Fibroblast of lung (primary cell): ENCODE measurements at regions not wholly inside any gene's neighbourhood (a gene's known extent, or its start where the extent isn't known, plus 50 kb on each side); places are given as distances from the start of the nearest gene placed in this dataset.

Experiments used
- DNase-seq, 2 donors: peaks; one replicate each; pipeline versions ENCODE4 v3.0.0 to v3.0.0-alpha.2; 2010; ENCODE audit warnings: low read depth in 2 of 2
- H2AFZ ChIP-seq: 2 replicates; pipeline ENCODE4 v1.5.1; 2012; ENCODE audit warnings: low read length, control low read depth, inconsistent platforms
- H3K27ac ChIP-seq: 2 replicates; pipeline ENCODE4 v1.5.1; 2011; ENCODE audit warnings: low read length, control low read depth; ENCODE audit not compliant: insufficient read depth
- H3K27me3 ChIP-seq: 2 replicates; pipeline ENCODE4 v1.5.1; 2011; ENCODE audit warnings: mild to moderate bottlenecking, low read length; ENCODE audit not compliant: control insufficient read depth, insufficient read depth
- H3K36me3 ChIP-seq: 2 replicates; pipeline ENCODE4 v1.5.1; 2011; ENCODE audit warnings: low read length; ENCODE audit not compliant: control insufficient read depth, insufficient read depth
- H3K4me1 ChIP-seq: 2 replicates; pipeline ENCODE4 v1.5.1; 2011; ENCODE audit warnings: low read length; ENCODE audit not compliant: control insufficient read depth, insufficient read depth; ENCODE audit errors: extremely low read depth
- H3K4me2 ChIP-seq: 2 replicates; pipeline ENCODE4 v1.5.1; 2011; ENCODE audit warnings: low read length, control low read depth; ENCODE audit not compliant: insufficient read depth; ENCODE audit errors: extremely low read depth
- H3K4me3 ChIP-seq, 4 experiments: fragments of 200-600 bp in 1 of 4; sonication (generic) in 1 of 4; replicated peaks in 1 of 4; 2 replicates each; pipeline ENCODE4 v1.5.1; 2011 to 2016; ENCODE audit warnings: low read length in 4 of 4, low read depth in 3 of 4, mild to moderate bottlenecking in 3 of 4, control low read depth in 2 of 4, inconsistent platforms in 1 of 4, mixed read lengths in 1 of 4; ENCODE audit not compliant: insufficient read depth in 1 of 4; ENCODE audit errors: control extremely low read depth in 1 of 4
- H3K79me2 ChIP-seq: 2 replicates; pipeline ENCODE4 v1.5.1; 2012; ENCODE audit warnings: mild to moderate bottlenecking, low read length, inconsistent platforms; ENCODE audit not compliant: control insufficient read depth, insufficient read depth
- H3K9ac ChIP-seq: 2 replicates; pipeline ENCODE4 v1.5.1; 2011; ENCODE audit warnings: mild to moderate bottlenecking, low read length, control low read depth; ENCODE audit not compliant: insufficient read depth
- H3K9me3 ChIP-seq: 2 replicates; pipeline ENCODE4 v1.5.1; 2012; ENCODE audit warnings: low read depth, low read length; ENCODE audit not compliant: control insufficient read depth, insufficient read depth
- H4K20me1 ChIP-seq: 2 replicates; pipeline ENCODE4 v1.5.1; 2011; ENCODE audit warnings: low read length; ENCODE audit not compliant: control insufficient read depth, insufficient read depth; ENCODE audit errors: extremely low read depth
- CTCF ChIP-seq, 2 donors: IDR thresholded peaks in 1 of 2; conservative IDR thresholded peaks in 1 of 2; 1 replicate in 1 of 2; 2 replicates in 1 of 2; pipeline ENCODE4 v1.5.1; 2011 to 2012; ENCODE audit warnings: low read length in 2 of 2, control low read depth in 1 of 2, inconsistent platforms in 1 of 2, low read depth in 1 of 2, mild to moderate bottlenecking in 1 of 2
- EZH2 ChIP-seq: IDR thresholded peaks from 2 replicates; pipeline ENCODE4 v1.5.1; 2012; ENCODE audit warnings: low read length, control low read depth, mild to moderate bottlenecking; ENCODE audit errors: missing control alignments

- Histone ChIP-seq H4K20me1 (no peaks in the 10 kb centered on the region), H3K4me1 (no peaks in the 10 kb centered on the region), H3K79me2 (no peaks in the 10 kb centered on the region), H3K27ac (no peak overlapping the region), H3K9ac (no peak overlapping the region), H3K36me3 (no peaks in the 10 kb centered on the region), H2AFZ (no peak overlapping the region), H3K27me3 (no peaks in the 10 kb centered on the region), H3K4me2 (no peak overlapping the region), H3K4me3 (no peak overlapping the region), H3K9me3 (no peaks in the 10 kb centered on the region)
- TF ChIP-seq EZH2 (no peak), CTCF (conservative IDR thresholded peaks at IDR 0.05 in 1 of 2, IDR thresholded peaks at IDR 0.05 in 1 of 2; ENCODE audit: low read depth in 1 of 2, low read length in 2 of 2) (no peak)
- DNase-seq, result no peak
Measured at GRCh38 chr20:11550657-11551338, 366.9 kb upstream of the BTBD3 start.

- Histone ChIP-seq H3K79me2 (no peaks in the 10 kb centered on the region), H3K36me3 (no peaks in the 10 kb centered on the region)
- no peak for DNase-seq
Measured at GRCh38 chr20:11551479-11551878, 366.2 kb upstream of the BTBD3 start.

GRCh38 chr20:11553603-11554002, 364.1 kb upstream of the BTBD3 start:
- DNase-seq, result peak in 1 of 2 donors; percentile 17
- Histone ChIP-seq H3K27ac (no peak overlapping the region), H3K36me3 (no peaks in the 10 kb centered on the region), H3K79me2 (no peaks in the 10 kb centered on the region), H3K4me2 (no peak overlapping the region), H2AFZ (no peak overlapping the region), H3K9ac (no peak overlapping the region), H3K4me3 (no peak overlapping the region), H3K27me3 (no peaks in the 10 kb centered on the region), H4K20me1 (no peaks in the 10 kb centered on the region), H3K4me1 (no peaks in the 10 kb centered on the region), H3K9me3 (no peaks in the 10 kb centered on the region)
- TF ChIP-seq CTCF (conservative IDR thresholded peaks at IDR 0.05 in 1 of 2, IDR thresholded peaks at IDR 0.05 in 1 of 2; ENCODE audit: low read depth in 1 of 2, low read length in 2 of 2) (peak; percentile 25 to 46), EZH2 (no peak)

More at GRCh38 chr20:11551479-11551878, 366.2 kb upstream of the BTBD3 start:
- Histone ChIP-seq H3K9me3 (no peaks in the 10 kb centered on the region), H3K9ac (no peak overlapping the region), H3K27ac (no peak overlapping the region), H3K4me3 (no peak overlapping the region), H4K20me1 (no peaks in the 10 kb centered on the region), H3K27me3 (no peaks in the 10 kb centered on the region), H3K4me2 (no peak overlapping the region), H2AFZ (no peak overlapping the region), H3K4me1 (no peaks in the 10 kb centered on the region)
- TF ChIP-seq CTCF (conservative IDR thresholded peaks at IDR 0.05 in 1 of 2, IDR thresholded peaks at IDR 0.05 in 1 of 2; ENCODE audit: low read depth in 1 of 2, low read length in 2 of 2), result no peak
- no peak for TF ChIP-seq EZH2
